Sigmoid colon (tissue), 6 donors: ENCODE measurements at regions not wholly inside any gene's neighbourhood (a gene's known extent, or its start where the extent isn't known, plus 50 kb on each side); places are given as distances from the start of the nearest gene placed in this dataset.

ENCODE experiments used
- DNase-seq: peaks from one replicate; pipeline ENCODE4 v3.0.0-alpha.2; 2019
- H3K27ac ChIP-seq, 4 donors: fragments of 200-600 bp; sonication (generic); one replicate each; pipeline ENCODE4 v1.5.1; 2016 to 2019; ENCODE audit warnings: mild to moderate bottlenecking in 1 of 4
- H3K27me3 ChIP-seq, 3 donors: fragments of 200-600 bp; sonication (generic); one replicate each; pipeline ENCODE4 v1.5.1; 2019; ENCODE audit warnings: mild to moderate bottlenecking in 1 of 3
- H3K36me3 ChIP-seq, 4 donors: fragments of 200-600 bp; sonication (generic); one replicate each; pipeline ENCODE4 v1.5.1; 2016 to 2019
- H3K4me1 ChIP-seq, 4 donors: fragments of 200-600 bp; sonication (generic); one replicate each; pipeline ENCODE4 v1.5.1; 2017 to 2019
- H3K4me3 ChIP-seq, 4 donors: fragments of 200-600 bp; sonication (generic); one replicate each; pipeline ENCODE4 v1.5.1; 2017 to 2019; ENCODE audit warnings: mild to moderate bottlenecking in 2 of 4, moderate library complexity in 1 of 4
- H3K9me3 ChIP-seq, 4 donors: fragments of 200-600 bp in 3 of 4; sonication (generic) in 3 of 4; one replicate each; pipeline versions ENCODE4 v1.5.1 to v1.6.1; 2013 to 2019
- CTCF ChIP-seq, 4 experiments: fragments of 450-650 bp in 3 of 4; fragments of 200-600 bp in 1 of 4; IDR thresholded peaks; one replicate each; pipeline ENCODE4 v1.5.1; 2016 to 2019; ENCODE audit warnings: antibody characterized with exemption in 4 of 4, mild to moderate bottlenecking in 3 of 4, moderate library complexity in 2 of 4
- EP300 ChIP-seq, 4 donors: sonication (generic); formaldehyde crosslinking; IDR thresholded peaks; one replicate each; pipeline ENCODE4 v1.6.1; 2017; ENCODE audit warnings: antibody characterized with exemption in 4 of 4
- POLR2A ChIP-seq, 2 donors: fragments of 450-650 bp; IDR thresholded peaks; one replicate each; pipeline ENCODE4 v1.6.1; 2016; ENCODE audit warnings: antibody characterized with exemption in 2 of 2, mild to moderate bottlenecking in 2 of 2, moderate library complexity in 2 of 2
- POLR2AphosphoS5 ChIP-seq, 4 donors: sonication (generic); formaldehyde crosslinking; IDR thresholded peaks; one replicate each; pipeline ENCODE4 v1.6.1; 2017; ENCODE audit warnings: antibody characterized with exemption in 4 of 4
- WGBS, 2 donors: extraction: QIAGEN DNeasy Blood & Tissue Kit; methylation state at CpG; one replicate each; pipeline ENCODE4 v1.1.7; 2013; 5-methylcytosine and 5-hydroxymethylcytosine counted together
- intact Hi-C: fragments of 100-400 bp; cut with DNase I; formaldehyde crosslinking; loops from one replicate; pipeline ENCODE4 v1.15.1; 2023
- donor health status: healthy with polysubstance abuse.
- donor health status: healthy.

GRCh38 chr18:44036501-44036900, 644.2 kb upstream of the SETBP1 start:
- Histone ChIP-seq H3K9me3 (no peaks in the 10 kb centered on the region), H3K27me3 (no peaks in the 10 kb centered on the region), H3K4me1 (peaks cover 0 to 12% (median 5%) of the 10 kb centered on the region in 4 donors), H3K36me3 (no peaks in the 10 kb centered on the region), H3K27ac (no peak overlapping the region), H3K4me3 (no peak overlapping the region)
- intact Hi-C loops, result no loop called here
- TF ChIP-seq POLR2AphosphoS5 (IDR thresholded peaks at IDR 0.05) (no peak), EP300 (IDR thresholded peaks at IDR 0.05) (no peak), CTCF (IDR thresholded peaks at IDR 0.05) (no peak), POLR2A (IDR thresholded peaks at IDR 0.05) (no peak)
- DNase-seq, result no peak
- 64 to 75% methylated on average over 3 of the region's 3 CpGs for WGBS, 2 donors

GRCh38 chr18:44039216-44039615, 641.5 kb upstream of the SETBP1 start:
- Histone ChIP-seq H3K36me3 (no peaks in the 10 kb centered on the region), H3K27me3 (no peaks in the 10 kb centered on the region), H3K9me3 (no peaks in the 10 kb centered on the region), H3K27ac (no peak overlapping the region), H3K4me1 (peaks cover 0 to 12% (median 5%) of the 10 kb centered on the region in 4 donors), H3K4me3 (no peak overlapping the region)
- 81% methylated on average over 2 of the region's 2 CpGs for WGBS, 2 donors
- DNase-seq, result no peak
- TF ChIP-seq POLR2AphosphoS5 (IDR thresholded peaks at IDR 0.05) (no peak), POLR2A (IDR thresholded peaks at IDR 0.05) (no peak), CTCF (IDR thresholded peaks at IDR 0.05) (no peak), EP300 (IDR thresholded peaks at IDR 0.05) (no peak)
- intact Hi-C loops, result no loop called here

GRCh38 chr18:44039826-44040225, 640.9 kb upstream of the SETBP1 start:
- H3K36me3 ChIP-seq, result no peaks in the 10 kb centered on the region
- no peaks in the 10 kb centered on the region for H3K27me3 ChIP-seq
- H3K4me3 ChIP-seq, result no peak overlapping the region
- intact Hi-C loops, result no loop called here
- peaks cover 0 to 12% (median 5%) of the 10 kb centered on the region in 4 donors for H3K4me1 ChIP-seq
- TF ChIP-seq CTCF (IDR thresholded peaks at IDR 0.05), result no peak
- no peak for TF ChIP-seq POLR2AphosphoS5 (IDR thresholded peaks at IDR 0.05)
- no peak for TF ChIP-seq POLR2A (IDR thresholded peaks at IDR 0.05)
- no peak for TF ChIP-seq EP300 (IDR thresholded peaks at IDR 0.05)
- no peak overlapping the region for H3K27ac ChIP-seq
- WGBS, 2 donors, result 80 to 93% methylated on average over 1 of the region's 1 CpG
- DNase-seq, result no peak
- no peaks in the 10 kb centered on the region for H3K9me3 ChIP-seq

- DNase-seq, result no peak
- H3K36me3 ChIP-seq, result no peaks in the 10 kb centered on the region
- no peaks in the 10 kb centered on the region for H3K27me3 ChIP-seq
- intact Hi-C loops, result no loop called here
- H3K4me3 ChIP-seq, result no peak overlapping the region
- H3K9me3 ChIP-seq, result no peaks in the 10 kb centered on the region
- whole genome bisulfite sequencing, 2 donors, result 82 to 87% methylated on average over 3 of the region's 3 CpGs
- no peaks in the 10 kb centered on the region for H3K4me1 ChIP-seq
- TF ChIP-seq EP300 (IDR thresholded peaks at IDR 0.05) (no peak), POLR2A (IDR thresholded peaks at IDR 0.05) (no peak), CTCF (IDR thresholded peaks at IDR 0.05) (no peak), POLR2AphosphoS5 (IDR thresholded peaks at IDR 0.05) (no peak)
- no peak overlapping the region for H3K27ac ChIP-seq
These were observed 639.1 kb upstream of the SETBP1 start for GRCh38 chr18:44041553-44041952.

GRCh38 chr18:44041961-44042360, 638.7 kb upstream of the SETBP1 start:
- Histone ChIP-seq H3K4me1 (no peaks in the 10 kb centered on the region), H3K36me3 (no peaks in the 10 kb centered on the region), H3K9me3 (no peaks in the 10 kb centered on the region), H3K27me3 (no peaks in the 10 kb centered on the region), H3K4me3 (no peak overlapping the region), H3K27ac (no peak overlapping the region)
- intact Hi-C loops, result no loop called here
- TF ChIP-seq CTCF (IDR thresholded peaks at IDR 0.05), result no peak
- TF ChIP-seq POLR2A (IDR thresholded peaks at IDR 0.05), result no peak
- TF ChIP-seq POLR2AphosphoS5 (IDR thresholded peaks at IDR 0.05), result no peak
- TF ChIP-seq EP300 (IDR thresholded peaks at IDR 0.05), result no peak
- DNase-seq, result no peak
- WGBS, 2 donors, result 67 to 75% methylated on average over 4 of the region's 4 CpGs
